Peyer's patch (tissue), 4 donors: ENCODE measurements at regions not wholly inside any gene's neighbourhood (a gene's known extent, or its start where the extent isn't known, plus 50 kb on each side); places are given as distances from the start of the nearest gene placed in this dataset.

ENCODE experiments used
- POLR2A ChIP-seq, 2 donors: fragments of 450-650 bp; IDR thresholded peaks; one replicate each; pipeline ENCODE4 v1.5.1; 2017; ENCODE audit warnings: antibody characterized with exemption in 2 of 2, mild to moderate bottlenecking in 2 of 2, moderate library complexity in 2 of 2
- TF ChIP-seq, protein P1 (sequence below), 6 experiments: fragments of 450-650 bp in 4 of 6; fragments of 200-600 bp in 2 of 6; sonication (generic) in 1 of 6; IDR thresholded peaks; one replicate each; pipeline ENCODE4 v1.5.1; 2017 to 2019; ENCODE audit warnings: antibody characterized with exemption in 6 of 6, mild to moderate bottlenecking in 3 of 6, moderate library complexity in 1 of 6

DNA sequence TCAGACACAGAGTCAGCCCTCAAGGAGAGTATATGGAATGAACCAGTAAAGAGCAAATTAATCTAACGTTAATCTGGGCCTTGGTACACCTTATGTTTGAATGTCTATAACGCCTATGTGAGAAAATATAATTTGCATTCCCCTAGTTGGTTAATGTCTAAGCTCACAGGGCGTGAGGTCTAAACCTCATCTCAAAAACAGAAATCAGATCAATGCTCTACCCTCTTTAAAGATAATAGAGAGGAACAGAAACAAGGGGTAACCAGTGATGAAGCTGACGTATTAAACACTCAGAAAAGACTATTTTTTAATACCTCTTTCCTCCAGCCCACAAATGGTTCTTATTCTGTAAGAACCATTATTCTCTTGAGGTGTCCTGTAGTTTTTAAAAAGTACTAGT lies 369.2 kb upstream of the NOCT start:
- TF ChIP-seq, protein P1, sequence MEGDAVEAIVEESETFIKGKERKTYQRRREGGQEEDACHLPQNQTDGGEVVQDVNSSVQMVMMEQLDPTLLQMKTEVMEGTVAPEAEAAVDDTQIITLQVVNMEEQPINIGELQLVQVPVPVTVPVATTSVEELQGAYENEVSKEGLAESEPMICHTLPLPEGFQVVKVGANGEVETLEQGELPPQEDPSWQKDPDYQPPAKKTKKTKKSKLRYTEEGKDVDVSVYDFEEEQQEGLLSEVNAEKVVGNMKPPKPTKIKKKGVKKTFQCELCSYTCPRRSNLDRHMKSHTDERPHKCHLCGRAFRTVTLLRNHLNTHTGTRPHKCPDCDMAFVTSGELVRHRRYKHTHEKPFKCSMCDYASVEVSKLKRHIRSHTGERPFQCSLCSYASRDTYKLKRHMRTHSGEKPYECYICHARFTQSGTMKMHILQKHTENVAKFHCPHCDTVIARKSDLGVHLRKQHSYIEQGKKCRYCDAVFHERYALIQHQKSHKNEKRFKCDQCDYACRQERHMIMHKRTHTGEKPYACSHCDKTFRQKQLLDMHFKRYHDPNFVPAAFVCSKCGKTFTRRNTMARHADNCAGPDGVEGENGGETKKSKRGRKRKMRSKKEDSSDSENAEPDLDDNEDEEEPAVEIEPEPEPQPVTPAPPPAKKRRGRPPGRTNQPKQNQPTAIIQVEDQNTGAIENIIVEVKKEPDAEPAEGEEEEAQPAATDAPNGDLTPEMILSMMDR (IDR thresholded peaks at IDR 0.05) = no peak
- TF ChIP-seq POLR2A (IDR thresholded peaks at IDR 0.05) = no peak
